Bronchial epithelial cell (primary cell): ENCODE measurements at regions not wholly inside any gene's neighbourhood (a gene's known extent, or its start where the extent isn't known, plus 50 kb on each side); places are given as distances from the start of the nearest gene placed in this dataset.

ENCODE experiments used
- DNase-seq: peaks from one replicate; pipeline ENCODE4 v3.0.0-alpha.2; 2010; ENCODE audit warnings: low read depth
- FAIRE-seq: peaks from 2 replicates; lab custom pipeline; 2011; peaks lifted over from hg19 to GRCh38; lab: Jason Lieb, UNC
- H3K27me3 ChIP-seq: 2 replicates; pipeline ENCODE4 v1.5.1; 2011; ENCODE audit warnings: low read length; ENCODE audit not compliant: control insufficient read depth, insufficient read depth
- H3K36me3 ChIP-seq: 2 replicates; pipeline ENCODE4 v1.5.1; 2011; ENCODE audit warnings: low read length; ENCODE audit not compliant: control insufficient read depth, insufficient read depth
- H3K4me3 ChIP-seq: 2 replicates; pipeline ENCODE4 v1.5.1; 2011; ENCODE audit warnings: mild to moderate bottlenecking, low read depth, low read length, control low read depth
- TF ChIP-seq, protein P1 (sequence below): IDR thresholded peaks from 2 replicates; pipeline ENCODE4 v1.5.1; 2011; ENCODE audit warnings: mild to moderate bottlenecking, moderate library complexity, low read length, control low read depth, inconsistent platforms; ENCODE audit not compliant: insufficient read depth, severe bottlenecking

DNA sequence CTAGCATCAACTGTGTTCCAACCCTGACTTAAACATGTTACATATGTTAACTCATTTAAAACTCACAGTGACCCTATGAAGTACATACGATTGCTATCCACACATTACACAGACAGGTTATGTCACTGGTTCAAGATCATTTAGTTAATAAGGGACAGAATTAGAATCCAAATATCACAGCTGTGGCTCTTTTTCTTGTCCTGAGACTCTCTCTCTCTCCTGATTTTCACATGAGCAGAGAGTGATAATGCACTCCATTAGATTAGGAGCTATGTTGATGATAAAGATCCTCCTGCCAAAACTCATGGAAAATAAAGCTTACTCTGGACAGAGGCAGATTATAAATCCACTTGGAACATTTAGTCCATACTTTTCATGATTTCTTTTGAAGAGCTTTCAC lies 408.3 kb downstream of the PPARGC1A start:
- DNase-seq (no peak), FAIRE-seq (no peak)
- TF ChIP-seq, protein P1, sequence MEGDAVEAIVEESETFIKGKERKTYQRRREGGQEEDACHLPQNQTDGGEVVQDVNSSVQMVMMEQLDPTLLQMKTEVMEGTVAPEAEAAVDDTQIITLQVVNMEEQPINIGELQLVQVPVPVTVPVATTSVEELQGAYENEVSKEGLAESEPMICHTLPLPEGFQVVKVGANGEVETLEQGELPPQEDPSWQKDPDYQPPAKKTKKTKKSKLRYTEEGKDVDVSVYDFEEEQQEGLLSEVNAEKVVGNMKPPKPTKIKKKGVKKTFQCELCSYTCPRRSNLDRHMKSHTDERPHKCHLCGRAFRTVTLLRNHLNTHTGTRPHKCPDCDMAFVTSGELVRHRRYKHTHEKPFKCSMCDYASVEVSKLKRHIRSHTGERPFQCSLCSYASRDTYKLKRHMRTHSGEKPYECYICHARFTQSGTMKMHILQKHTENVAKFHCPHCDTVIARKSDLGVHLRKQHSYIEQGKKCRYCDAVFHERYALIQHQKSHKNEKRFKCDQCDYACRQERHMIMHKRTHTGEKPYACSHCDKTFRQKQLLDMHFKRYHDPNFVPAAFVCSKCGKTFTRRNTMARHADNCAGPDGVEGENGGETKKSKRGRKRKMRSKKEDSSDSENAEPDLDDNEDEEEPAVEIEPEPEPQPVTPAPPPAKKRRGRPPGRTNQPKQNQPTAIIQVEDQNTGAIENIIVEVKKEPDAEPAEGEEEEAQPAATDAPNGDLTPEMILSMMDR, result no peak
- Histone ChIP-seq H3K4me3 (no peak overlapping the region), H3K27me3 (no peaks in the 10 kb centered on the region), H3K36me3 (no peaks in the 10 kb centered on the region)

DNA sequence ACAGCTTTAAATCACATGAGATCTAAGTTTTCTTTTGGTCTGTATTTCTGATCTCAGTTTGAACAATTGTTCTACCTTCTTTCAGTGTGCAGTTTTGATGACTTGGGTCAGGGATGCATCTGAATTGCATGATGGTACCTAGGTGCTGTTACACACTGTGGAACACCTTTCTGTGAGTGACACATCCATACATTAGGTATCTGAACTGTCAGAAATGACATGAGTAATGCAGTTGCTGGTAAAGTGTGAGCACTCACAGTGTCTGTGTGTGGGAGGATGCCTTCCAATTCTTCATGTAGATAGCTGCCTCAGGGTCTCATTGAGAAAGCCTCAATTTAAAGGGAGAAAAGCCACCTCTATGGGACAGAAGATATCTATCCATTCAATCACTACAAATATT lies 411.9 kb downstream of the PPARGC1A start:
- DNase-seq, result peak; percentile 1
- TF ChIP-seq, protein P1, result no peak
- no peak for FAIRE-seq
- Histone ChIP-seq H3K27me3 (no peaks in the 10 kb centered on the region), H3K4me3 (no peak overlapping the region), H3K36me3 (no peaks in the 10 kb centered on the region)

DNA sequence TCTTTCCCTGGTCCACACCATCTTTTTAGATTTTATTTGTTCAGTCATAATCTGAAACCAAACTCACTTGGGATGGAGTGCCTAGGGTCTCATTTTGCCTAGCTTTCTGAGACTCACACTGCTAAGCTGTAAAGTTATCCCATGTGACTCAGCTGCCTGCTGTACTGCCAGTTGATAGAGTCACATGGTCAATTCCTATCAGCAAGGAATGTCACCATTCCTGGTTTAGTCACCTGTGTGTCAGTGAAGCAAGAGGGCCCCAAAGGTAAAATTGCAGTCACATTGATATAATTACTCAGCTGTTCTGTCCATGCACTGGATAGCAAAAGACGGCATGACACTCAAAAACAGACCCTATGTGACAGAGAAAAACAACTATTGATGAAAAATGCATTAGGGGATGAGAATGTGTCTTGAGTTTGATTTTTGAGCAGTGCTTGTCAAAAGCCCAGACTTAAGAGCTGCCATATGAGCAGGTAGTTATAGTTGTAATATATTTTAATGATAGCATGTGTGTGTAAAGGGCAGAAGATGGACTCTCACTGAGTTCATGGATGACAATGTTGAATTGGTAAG lies 413.2 kb downstream of the PPARGC1A start:
- TF ChIP-seq, protein P1, result no peak
- DNase-seq (peak; percentile 33), FAIRE-seq (no peak)
- H3K36me3 ChIP-seq, result no peaks in the 10 kb centered on the region
- no peaks in the 10 kb centered on the region for H3K27me3 ChIP-seq
- no peak overlapping the region for H3K4me3 ChIP-seq

DNA sequence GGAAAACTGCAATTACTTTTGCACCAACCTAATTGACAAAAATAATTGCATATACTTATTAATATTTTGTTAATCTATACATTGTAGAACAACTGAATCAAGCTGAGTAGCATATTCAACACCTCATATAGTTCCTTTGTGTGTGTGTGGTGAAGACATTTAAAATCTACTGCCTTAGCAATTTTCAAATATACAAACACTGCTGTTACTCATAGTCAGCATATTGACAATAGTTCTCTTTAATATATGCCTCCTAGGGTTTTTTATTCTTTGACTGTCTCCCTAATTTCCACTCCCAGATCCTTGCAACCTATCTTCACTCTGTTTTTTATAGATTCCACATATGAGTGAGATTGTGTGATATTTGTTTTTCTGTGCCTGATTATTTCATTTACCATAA lies 426.8 kb downstream of the PPARGC1A start:
- Histone ChIP-seq H3K27me3 (no peaks in the 10 kb centered on the region), H3K36me3 (no peaks in the 10 kb centered on the region), H3K4me3 (no peak overlapping the region)
- DNase-seq, result no peak
- FAIRE-seq, result no peak
- TF ChIP-seq, protein P1, result no peak

DNA sequence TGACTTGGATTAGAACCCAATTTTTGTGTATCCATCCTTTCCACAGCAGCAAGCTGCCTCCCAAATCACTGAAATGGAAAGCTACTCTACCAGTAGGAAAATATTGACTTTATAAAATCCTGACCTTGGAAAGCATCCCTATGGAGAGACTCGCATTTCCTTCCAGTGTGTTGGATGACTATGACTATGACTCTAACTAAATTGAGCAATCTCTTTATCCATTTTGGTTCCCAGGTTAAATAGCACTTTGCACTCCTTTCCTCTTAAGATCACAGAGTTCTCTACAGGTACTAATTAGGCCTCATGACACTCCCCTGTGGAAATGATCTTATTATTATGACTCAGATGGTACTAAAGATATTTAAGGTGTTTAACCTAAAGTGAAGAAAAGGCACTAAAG lies 431.8 kb downstream of the PPARGC1A start:
- H3K27me3 ChIP-seq, result no peaks in the 10 kb centered on the region
- TF ChIP-seq, protein P1, result no peak
- H3K4me3 ChIP-seq, result no peak overlapping the region
- DNase-seq, result peak; percentile 48
- FAIRE-seq, result no peak
- no peaks in the 10 kb centered on the region for H3K36me3 ChIP-seq

DNA sequence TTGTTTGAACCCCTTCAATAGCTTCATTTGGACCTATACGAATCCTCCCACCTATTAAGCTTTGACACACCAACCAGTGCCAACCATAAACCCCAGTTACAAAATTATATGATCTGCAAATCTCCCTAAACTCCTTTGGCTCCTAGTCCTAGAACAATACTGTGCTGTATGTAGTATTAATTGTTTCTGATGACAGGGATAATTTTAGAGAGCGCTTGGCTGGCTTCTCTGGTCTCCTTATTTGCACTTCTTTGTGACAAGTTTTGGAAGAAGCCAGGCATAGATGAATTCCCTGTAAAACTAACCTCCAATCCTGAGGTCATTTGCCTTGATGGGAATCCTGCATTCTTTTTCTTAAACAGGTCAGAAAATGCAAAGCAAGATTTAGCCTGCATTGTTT lies 433.0 kb downstream of the PPARGC1A start:
- H3K4me3 ChIP-seq, result no peak overlapping the region
- no peak for FAIRE-seq
- no peak for DNase-seq
- no peaks in the 10 kb centered on the region for H3K27me3 ChIP-seq
- TF ChIP-seq, protein P1, result no peak
- H3K36me3 ChIP-seq, result no peaks in the 10 kb centered on the region
